SKM-1 treated with dmso at 0.1 percent for 144 hours (cell line): ENCODE measurements at regions not wholly inside any gene's neighbourhood (a gene's known extent, or its start where the extent isn't known, plus 50 kb on each side); places are given as distances from the start of the nearest gene placed in this dataset.
"Not testable (repeated sequence)": the region's sequence is repeated elsewhere in the genome, so short reads cannot be mapped to it uniquely, and the experiment has no call there.

ENCODE experiments used
- DNase-seq: peaks from one replicate; lab custom pipeline; 2025; ENCODE audit not compliant: unreplicated experiment; lab: John Stamatoyannopoulos, UW

- no peak for DNase-seq
Observed at GRCh38 chr5:7269591-7270274, 126.2 kb upstream of the ADCY2 start.

DNA sequence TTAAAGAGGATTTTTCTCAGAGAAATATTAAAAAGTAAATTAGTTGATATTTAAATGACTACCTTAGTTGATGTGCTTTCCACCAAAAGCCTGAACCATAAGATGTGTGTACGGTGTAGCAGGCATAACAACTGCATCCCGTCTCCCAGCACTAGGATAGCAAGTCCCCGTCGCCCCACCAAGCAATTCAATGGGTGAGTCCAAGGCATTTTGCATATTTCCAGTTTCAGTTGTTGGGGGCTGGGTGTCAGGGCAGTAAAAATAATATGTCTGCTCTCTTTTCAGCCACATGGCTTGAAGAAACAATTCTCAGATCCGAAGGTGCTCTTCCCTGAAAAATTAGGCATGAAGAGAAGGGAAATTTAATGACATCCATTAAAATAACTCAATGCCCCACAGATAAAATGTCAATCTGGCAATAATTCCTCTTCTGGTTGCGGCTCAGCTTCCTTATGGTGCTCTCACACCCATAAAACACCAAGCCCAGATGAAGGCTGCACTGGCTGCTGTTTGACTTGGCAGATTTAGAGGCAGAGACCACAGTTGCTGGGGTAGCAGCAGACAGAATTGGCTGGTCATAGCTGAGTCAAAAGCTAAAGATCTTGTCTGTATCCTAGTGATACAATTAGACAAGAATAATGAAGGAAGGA is 124.4 kb upstream of the ADCY2 start:
- DNase-seq, result no peak

DNA sequence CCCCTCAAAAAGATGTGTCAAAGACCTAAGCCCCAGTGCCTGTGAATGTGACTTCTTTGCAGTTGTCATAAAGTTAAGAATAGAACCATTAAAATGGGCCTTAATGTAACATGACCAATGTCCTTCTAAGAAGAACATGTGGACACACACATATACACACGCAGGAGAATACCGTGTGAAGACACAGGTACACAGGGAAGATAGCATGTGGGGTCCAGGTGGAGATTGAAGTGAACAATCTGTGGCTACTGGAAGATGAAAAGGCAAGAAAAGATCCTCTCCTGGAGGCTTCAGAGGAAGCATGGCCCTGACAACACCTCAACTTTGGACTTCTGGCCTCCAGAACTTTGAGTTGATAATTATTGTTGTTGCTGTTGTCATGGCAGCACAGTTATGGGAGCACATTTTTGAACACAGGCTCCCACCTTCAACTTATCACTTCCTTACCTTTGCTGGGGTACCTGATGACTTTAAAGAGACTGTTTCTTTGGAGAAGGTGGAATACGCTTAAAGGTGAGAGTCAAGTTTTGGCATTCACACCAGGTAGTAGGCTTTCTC is 123.5 kb upstream of the ADCY2 start:
- DNase-seq, result no peak

GRCh38 chr5:7274203-7274602 is 121.7 kb upstream of the ADCY2 start:
- no peak for DNase-seq

DNA sequence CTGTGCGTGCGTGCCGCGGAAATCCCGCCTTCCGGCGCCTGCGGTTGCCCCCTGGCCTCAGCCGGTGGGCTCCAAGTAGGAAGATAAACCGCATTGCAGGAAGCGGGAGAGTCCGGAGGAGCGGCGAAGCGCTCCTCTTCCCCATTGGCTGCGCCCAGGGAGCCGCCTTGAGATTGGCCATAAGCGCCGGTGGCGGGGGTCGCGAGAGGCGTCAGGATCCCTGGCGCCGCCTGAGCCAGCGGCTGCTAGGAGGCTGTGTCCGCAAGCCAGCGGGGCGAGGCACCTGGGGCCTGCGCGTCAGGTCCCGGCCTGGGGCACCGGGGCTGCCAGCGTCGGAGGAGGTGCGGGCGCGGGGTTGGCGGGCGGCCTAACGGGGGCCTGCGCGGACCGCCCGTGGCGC is 106.3 kb upstream of the ADCY2 start:
- DNase-seq, result not testable (repeated sequence)

GRCh38 chr5:7297821-7298220 is 98.1 kb upstream of the ADCY2 start:
- not testable (repeated sequence) for DNase-seq

GRCh38 chr5:7299731-7300130 is 96.2 kb upstream of the ADCY2 start:
- not testable (repeated sequence) for DNase-seq

DNA sequence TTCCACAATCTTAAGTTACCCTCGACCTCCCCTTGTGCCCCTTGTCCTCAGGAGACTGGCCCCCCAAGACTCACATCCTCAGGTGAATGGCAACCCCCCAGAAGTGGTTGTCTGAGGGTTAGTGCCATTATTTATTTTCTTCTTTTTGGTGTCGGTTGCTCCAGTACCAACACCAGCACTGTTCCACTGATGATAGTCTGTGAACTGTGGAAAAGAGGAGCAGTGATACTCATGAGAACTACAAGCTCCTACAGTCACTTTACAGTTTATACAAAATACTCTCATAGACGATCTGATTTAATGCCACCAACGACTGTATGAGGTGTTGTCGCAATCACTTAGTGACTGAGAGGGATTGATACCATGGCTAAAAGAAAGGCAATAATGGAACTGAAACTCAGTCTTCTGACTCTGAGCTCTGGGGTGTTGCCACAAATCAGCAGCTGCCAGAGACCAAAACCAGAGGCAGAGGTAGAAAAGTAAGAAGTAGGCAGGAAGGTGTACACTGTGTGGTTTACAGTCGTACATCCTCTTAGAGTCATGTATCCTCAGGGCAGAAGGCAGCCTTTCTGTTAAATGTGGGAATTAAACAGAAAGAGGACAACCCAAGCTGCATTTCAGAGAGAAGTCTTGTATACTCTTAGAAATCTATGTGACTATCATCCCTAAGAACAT is 90.8 kb upstream of the ADCY2 start:
- not testable (repeated sequence) for DNase-seq

DNA sequence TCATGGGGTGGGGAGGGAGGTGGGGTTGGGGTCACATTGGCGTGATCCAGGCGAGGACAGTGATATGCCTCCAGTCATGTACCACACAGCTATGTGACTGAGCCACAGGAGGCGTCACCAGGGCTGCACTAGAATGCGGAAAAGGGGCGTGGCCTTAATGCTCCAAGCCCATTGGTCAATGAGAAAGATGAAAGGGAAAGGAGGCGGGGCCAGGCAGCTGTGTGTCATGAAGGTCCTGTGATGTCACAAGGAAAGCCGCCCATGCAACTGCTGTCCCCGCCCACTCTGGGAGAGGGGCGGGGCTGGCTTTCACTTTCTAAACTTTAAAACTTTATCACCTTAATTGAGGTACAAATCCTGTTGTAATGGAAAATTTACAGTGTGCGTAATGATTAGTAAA is 89.4 kb upstream of the ADCY2 start:
- not testable (repeated sequence) for DNase-seq

- DNase-seq, result not testable (repeated sequence)
Observed at GRCh38 chr5:7307709-7308108, 88.2 kb upstream of the ADCY2 start.

- not testable (repeated sequence) for DNase-seq
Observed at GRCh38 chr5:7309715-7310114, 86.2 kb upstream of the ADCY2 start.

GRCh38 chr5:7310656-7311055 is 85.3 kb upstream of the ADCY2 start:
- DNase-seq, result not testable (repeated sequence)

DNA sequence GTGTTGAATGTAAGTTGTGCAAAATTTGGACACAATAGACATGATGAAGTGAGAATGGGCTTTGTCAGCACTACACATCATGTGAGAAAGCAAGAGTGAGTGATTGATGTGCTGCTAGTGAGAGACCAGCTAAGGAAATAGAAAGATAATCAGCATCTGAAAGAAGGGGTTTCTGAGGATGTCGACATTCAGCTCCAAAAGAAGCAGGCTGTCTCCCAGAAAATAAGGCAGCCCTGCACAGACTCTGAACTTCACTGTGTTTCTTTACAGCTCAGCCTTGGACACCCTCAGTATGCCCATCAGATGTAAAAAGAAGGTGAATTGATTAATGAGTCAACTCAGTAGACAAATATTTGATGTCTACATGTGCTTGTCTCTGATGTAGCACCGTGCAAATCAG is 80.8 kb upstream of the ADCY2 start:
- no peak for DNase-seq

DNA sequence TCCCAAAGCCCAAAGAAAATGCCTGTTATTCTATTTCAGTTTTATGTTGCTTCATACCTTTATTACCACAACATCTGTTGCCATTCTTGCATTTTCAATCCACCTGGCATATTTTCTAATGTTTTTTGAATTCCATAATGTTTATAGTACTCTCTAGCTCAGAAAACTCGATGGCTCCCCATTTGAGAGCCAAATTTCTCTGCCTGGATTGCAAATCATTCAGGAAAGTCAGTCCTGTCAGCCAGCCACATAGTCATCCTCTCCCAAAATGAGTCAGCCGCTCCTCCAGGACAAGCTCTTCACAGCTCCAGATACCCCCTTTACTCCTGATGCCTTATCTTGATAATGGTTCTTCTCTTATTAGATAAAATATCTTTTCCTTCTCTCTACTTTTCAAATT is 78.2 kb upstream of the ADCY2 start:
- no peak for DNase-seq

- no peak for DNase-seq
Observed at GRCh38 chr5:7320701-7321301, 75.1 kb upstream of the ADCY2 start.

DNA sequence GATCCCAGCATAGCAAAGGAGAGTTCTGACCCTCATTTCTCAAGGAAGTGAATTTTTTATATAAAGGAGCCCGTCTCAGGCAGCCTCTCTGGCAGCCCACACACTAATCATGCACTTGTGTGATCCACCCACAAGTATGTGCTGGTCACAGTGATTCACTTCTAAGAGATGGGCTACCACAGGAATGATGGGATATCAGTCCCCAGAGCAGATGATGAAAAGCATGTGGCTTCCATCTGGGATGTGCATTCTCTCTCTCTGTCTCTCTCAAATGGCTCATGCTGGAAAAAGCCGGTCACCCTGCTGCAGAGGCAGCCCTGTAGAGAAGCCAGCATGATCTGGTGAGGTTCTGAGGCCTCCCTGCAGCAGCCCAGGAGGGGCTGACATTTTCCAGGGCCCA is 74.2 kb upstream of the ADCY2 start:
- DNase-seq, result no peak

GRCh38 chr5:7324919-7325318 is 71.0 kb upstream of the ADCY2 start:
- DNase-seq, result no peak

- DNase-seq, result no peak
Observed at GRCh38 chr5:7325975-7326913, 69.7 kb upstream of the ADCY2 start.

DNA sequence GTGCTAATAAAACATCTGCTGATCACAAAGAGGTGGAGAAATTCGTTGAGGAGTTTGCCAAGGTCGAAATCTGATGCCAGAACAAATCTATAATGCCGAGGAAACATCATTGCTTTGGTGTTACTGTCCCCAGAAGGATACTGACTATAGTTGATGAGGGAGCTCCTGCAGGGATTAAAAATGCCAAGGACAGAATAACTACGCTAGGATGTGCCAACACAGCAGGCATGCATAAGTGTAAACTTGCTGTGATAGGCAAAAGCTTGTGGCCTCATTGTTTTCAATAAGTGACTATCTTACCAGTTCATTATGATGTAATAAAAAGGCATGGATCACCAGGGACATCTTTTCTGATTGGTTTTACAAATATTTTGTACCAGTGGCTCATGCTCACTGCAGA is 66.8 kb upstream of the ADCY2 start:
- DNase-seq, result no peak

DNA sequence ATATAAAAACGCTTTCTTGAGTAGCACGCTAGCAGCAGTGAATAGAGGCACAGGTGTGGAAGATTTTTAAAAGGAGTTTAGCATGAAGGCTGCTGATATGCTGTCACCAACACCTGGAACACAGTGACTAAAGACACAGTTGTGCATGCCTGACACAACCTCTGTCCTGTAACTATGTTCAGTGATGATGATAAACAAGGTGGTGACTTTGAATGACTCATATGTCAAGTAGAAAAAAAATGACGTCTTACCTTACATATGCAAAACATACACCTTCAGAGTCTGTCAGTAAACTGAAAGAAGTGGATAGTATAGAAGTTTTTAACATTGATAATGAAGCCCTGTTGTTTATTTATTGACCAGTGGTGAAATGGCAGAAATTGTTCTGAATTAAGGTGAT is 66.2 kb upstream of the ADCY2 start:
- DNase-seq, result no peak
